NB4 (cell line): ENCODE measurements at regions not wholly inside any gene's neighbourhood (a gene's known extent, or its start where the extent isn't known, plus 50 kb on each side); places are given as distances from the start of the nearest gene placed in this dataset.

Experiments
- DNase-seq: peaks from one replicate; pipeline ENCODE4 v3.0.0; 2010; ENCODE audit warnings: low read depth
- H3K4me3 ChIP-seq: one replicate; pipeline ENCODE4 v1.5.1; 2011; ENCODE audit warnings: mild to moderate bottlenecking, low read depth, low read length, moderate library complexity
- CTCF ChIP-seq: IDR thresholded peaks from one replicate; pipeline ENCODE4 v1.5.1; 2012; ENCODE audit warnings: low read depth, low read length
- MAX ChIP-seq: IDR thresholded peaks from 2 replicates; pipeline ENCODE4 v1.6.1; 2011; ENCODE audit warnings: low read depth, low read length
- MYC ChIP-seq: IDR thresholded peaks from 2 replicates; pipeline ENCODE4 v1.6.1; 2011; ENCODE audit warnings: low read depth, low read length
- POLR2A ChIP-seq: IDR thresholded peaks from 2 replicates; pipeline ENCODE4 v1.6.1; 2011; ENCODE audit warnings: mild to moderate bottlenecking; ENCODE audit not compliant: insufficient read length; ENCODE audit errors: extremely low read depth

- no peak for DNase-seq
- TF ChIP-seq MAX (no peak), MYC (no peak), POLR2A (no peak), CTCF (no peak)
- no peak overlapping the region for H3K4me3 ChIP-seq
Observed at GRCh38 chr12:58167622-58168021, 226.3 kb downstream of the ATP23 start.

GRCh38 chr12:58169826-58170225 lies 228.5 kb downstream of the ATP23 start:
- no peak for DNase-seq
- no peak overlapping the region for H3K4me3 ChIP-seq
- TF ChIP-seq POLR2A (no peak), MAX (no peak)

- no peak for DNase-seq
- H3K4me3 ChIP-seq: no peak overlapping the region
- TF ChIP-seq MAX (no peak), CTCF (no peak), POLR2A (no peak), MYC (no peak)
Observed at GRCh38 chr12:58171914-58172313, 230.5 kb downstream of the ATP23 start.

- TF ChIP-seq MAX (no peak), CTCF (no peak), POLR2A (no peak), MYC (no peak)
- DNase-seq: no peak
- H3K4me3 ChIP-seq: no peak overlapping the region
Observed at GRCh38 chr12:58172433-58173073, 231.2 kb downstream of the ATP23 start.

- no peak overlapping the region for H3K4me3 ChIP-seq
- no peak for DNase-seq
- TF ChIP-seq MYC (no peak), POLR2A (no peak), MAX (no peak), CTCF (no peak)
Observed at GRCh38 chr12:58174316-58174715, 232.9 kb downstream of the ATP23 start.

- DNase-seq: peak; percentile 36
- no peak overlapping the region for H3K4me3 ChIP-seq
- TF ChIP-seq CTCF (peak; percentile 33), MYC (no peak), MAX (no peak)
Observed at GRCh38 chr12:58176296-58176869, 235.0 kb downstream of the ATP23 start.
